ENCODE measurements at regions not wholly inside any gene's neighbourhood (a gene's known extent, or its start where the extent isn't known, plus 50 kb on each side); places are given as distances from the start of the nearest gene placed in this dataset.

DNA sequence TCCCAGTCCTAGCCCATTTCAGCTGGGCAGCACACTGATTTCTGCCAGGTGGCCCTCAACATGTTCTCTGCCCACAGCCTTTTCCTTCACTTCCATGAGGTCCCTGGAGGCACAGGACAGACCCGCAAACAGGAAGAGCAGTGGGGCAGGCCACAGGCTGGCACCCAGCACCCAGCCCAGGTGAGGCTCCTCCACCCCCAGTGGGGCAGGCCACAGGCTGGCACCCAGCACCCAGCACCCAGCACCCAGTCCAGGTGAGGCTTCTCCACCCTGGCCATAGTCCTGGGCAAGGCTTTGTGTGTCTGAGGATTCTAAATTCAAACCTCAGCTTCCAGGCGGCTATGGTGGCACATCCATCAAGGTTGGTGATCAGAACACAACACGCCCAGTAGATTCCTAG lies 1413.0 kb downstream of the BRD1 start:
- Histone ChIP-seq H3K56ac (ENCODE audit: extremely low read depth, insufficient read depth, low read length) (no peak overlapping the region), H3K4me1 (ENCODE audit: control insufficient read depth, insufficient read depth, low read length) (no peaks in the 10 kb centered on the region), H3K9ac (ENCODE audit: low read depth, low read length) (no peak overlapping the region), H3K36me3 (ENCODE audit: control insufficient read depth, insufficient read depth, low read length) (no peaks in the 10 kb centered on the region), H3K27ac (ENCODE audit: insufficient read depth, low read length) (no peak overlapping the region), H2AK9ac (replicated peaks; ENCODE audit: low read depth, low read length, poor library complexity) (no peak overlapping the region), H4K5ac (ENCODE audit: low read depth, low read length) (no peak overlapping the region), H3K14ac (replicated peaks; ENCODE audit: low read depth, low read length) (no peak overlapping the region), H3K4me2 (ENCODE audit: low read depth, low read length) (no peak overlapping the region), H3K9me3 (ENCODE audit: control insufficient read depth, insufficient read depth, low read length) (peaks cover 39% of the 10 kb centered on the region), H3K9me1 (ENCODE audit: insufficient read depth, low read length) (no peaks in the 10 kb centered on the region), H4K8ac (ENCODE audit: low read depth in 2 of 2, low read length in 2 of 2) (no peak overlapping the region), H3K27me3 (ENCODE audit: control insufficient read depth, insufficient read depth, low read length) (no peaks in the 10 kb centered on the region), H3K23ac (ENCODE audit: low read depth, low read length) (no peak overlapping the region), H2AFZ (replicated peaks; ENCODE audit: low read length, poor library complexity) (no peak overlapping the region), H3K4me3 (ENCODE audit: insufficient read depth, low read depth, low read length) (no peak overlapping the region), H3K18ac (ENCODE audit: low read depth, low read length) (no peak overlapping the region), H2BK120ac (ENCODE audit: low read depth, low read length) (no peak overlapping the region), H4K91ac (ENCODE audit: insufficient read depth, low read depth, low read length) (no peak overlapping the region), H3K4ac (ENCODE audit: low read depth, low read length) (no peak overlapping the region), H2BK15ac (ENCODE audit: low read depth, low read length) (no peak overlapping the region), H4K20me1 (ENCODE audit: insufficient read depth, low read length) (no peaks in the 10 kb centered on the region), H2BK5ac (ENCODE audit: low read depth, low read length, poor library complexity, severe bottlenecking) (no peak overlapping the region), H3K79me1 (ENCODE audit: low read depth in 1 of 2, low read length in 2 of 2) (no peaks in the 10 kb centered on the region), H2AK5ac (ENCODE audit: low read depth, low read length) (no peak overlapping the region), H2BK20ac (ENCODE audit: low read depth, low read length) (no peak overlapping the region)
- dilution Hi-C loops (cut with HindIII; ENCODE audit: low sequenced_read_pairs, unreplicated experiment): no loop called here
- intact Hi-C loops (cut with micrococcal nuclease): no loop called here
- in situ Hi-C loops (cut with MboI; ENCODE audit: low sequenced_read_pairs): no loop called here
- DNase-seq (no peak), ATAC-seq (ENCODE audit: low read depth) (no peak)
- POLR2A ChIA-PET (ENCODE audit: unreplicated experiment): no interaction called here
- CTCF ChIA-PET: no interaction called here
- no peak for TF ChIP-seq USF2 (IDR thresholded peaks at IDR 0.05; ENCODE audit: low read depth, low read length)
- TF ChIP-seq MAFK (IDR thresholded peaks at IDR 0.05; ENCODE audit: low read depth, low read length): no peak
- no peak for TF ChIP-seq CTCF (conservative IDR thresholded peaks at IDR 0.05; ENCODE audit: low read depth, low read length)
- TF ChIP-seq CHD1 (IDR thresholded peaks at IDR 0.05; ENCODE audit: low read depth, low read length): no peak
- TF ChIP-seq CEBPB (IDR thresholded peaks at IDR 0.05; ENCODE audit: low read depth, low read length): no peak
- no peak for TF ChIP-seq FOS (IDR thresholded peaks at IDR 0.05; ENCODE audit: low read depth, low read length)
- TF ChIP-seq RFX5 (IDR thresholded peaks at IDR 0.05; ENCODE audit: low read depth, low read length): no peak
- TF ChIP-seq POLR2A (IDR thresholded peaks at IDR 0.05; ENCODE audit: low read depth, low read length): no peak
- TF ChIP-seq NFE2L2 (IDR thresholded peaks at IDR 0.05; ENCODE audit: low read depth, low read length): no peak
- TF ChIP-seq ELK1 (IDR thresholded peaks at IDR 0.05; ENCODE audit: borderline replicate concordance, low read depth, low read length): no peak
- TF ChIP-seq SMC3 (IDR thresholded peaks at IDR 0.05; ENCODE audit: low read depth, low read length): no peak
- TF ChIP-seq MXI1 (IDR thresholded peaks at IDR 0.05; ENCODE audit: borderline replicate concordance, low read depth, low read length): no peak
- TF ChIP-seq RCOR1 (IDR thresholded peaks at IDR 0.05; ENCODE audit: insufficient replicate concordance, low read length): no peak
- TF ChIP-seq BHLHE40 (IDR thresholded peaks at IDR 0.05; ENCODE audit: low read depth, low read length): no peak
- no peak for TF ChIP-seq MAZ (IDR thresholded peaks at IDR 0.05; ENCODE audit: borderline replicate concordance, low read depth, low read length)
- no TSS peak for BruUV-seq (replicated peaks)
- 40% methylated on average over 2 of the region's 3 CpGs; no CpG with 5 or more reads in 1 of the 2 experiments for WGBS, 2 experiments (ENCODE audit: extremely low coverage in 2 of 2, insufficient read length in 1 of 2)

All from IMR-90 (cell line).